Liver (tissue), 7 donors: ENCODE measurements at regions not wholly inside any gene's neighbourhood (a gene's known extent, or its start where the extent isn't known, plus 50 kb on each side); places are given as distances from the start of the nearest gene placed in this dataset.

ENCODE experiments used
- DNase-seq: peaks from one replicate; pipeline ENCODE4 v3.0.0-alpha.2; 2017; ENCODE audit warnings: low spot score
- H3K27ac ChIP-seq, 2 donors: one replicate each; pipeline ENCODE4 v1.7.0; 2013; ENCODE audit warnings: inconsistent platforms in 2 of 2, low read length in 2 of 2, control low read depth in 1 of 2, low read depth in 1 of 2, mild to moderate bottlenecking in 1 of 2
- H3K27me3 ChIP-seq, 4 donors: one replicate each; pipeline versions ENCODE4 v1.6.1 to v1.7.0; 2013; ENCODE audit warnings: low read length in 3 of 4, inconsistent platforms in 1 of 4, mild to moderate bottlenecking in 1 of 4, moderate library complexity in 1 of 4; ENCODE audit not compliant: control insufficient read depth in 4 of 4, insufficient read depth in 4 of 4
- H3K36me3 ChIP-seq, 4 donors: one replicate each; pipeline versions ENCODE4 v1.6.1 to v1.7.0; 2013; ENCODE audit warnings: low read length in 3 of 4, mild to moderate bottlenecking in 3 of 4, low read depth in 1 of 4, moderate library complexity in 1 of 4; ENCODE audit not compliant: control insufficient read depth in 4 of 4, insufficient read depth in 3 of 4
- H3K4me1 ChIP-seq, 4 donors: one replicate each; pipeline versions ENCODE4 v1.6.1 to v1.7.0; 2013; ENCODE audit warnings: low read length in 3 of 4, mild to moderate bottlenecking in 3 of 4, moderate library complexity in 1 of 4; ENCODE audit not compliant: control insufficient read depth in 4 of 4, insufficient read depth in 4 of 4
- H3K4me3 ChIP-seq, 3 donors: one replicate each; pipeline versions ENCODE4 v1.6.1 to v1.7.0; 2013; ENCODE audit warnings: low read length in 3 of 3, control low read depth in 1 of 3, low read depth in 1 of 3, mild to moderate bottlenecking in 1 of 3
- H3K9ac ChIP-seq, 2 donors: one replicate each; pipeline ENCODE4 v1.7.0; 2013; ENCODE audit warnings: low read length in 2 of 2, mild to moderate bottlenecking in 2 of 2, moderate library complexity in 2 of 2, control low read depth in 1 of 2, low read depth in 1 of 2
- H3K9me3 ChIP-seq, 4 donors: one replicate each; pipeline versions ENCODE4 v1.6.1 to v1.7.0; 2013; ENCODE audit warnings: low read length in 3 of 4; ENCODE audit not compliant: control insufficient read depth in 4 of 4
- ATF3 ChIP-seq: IDR thresholded peaks from 2 replicates; pipeline ENCODE4 v1.6.1; 2016; ENCODE audit warnings: antibody characterized with exemption
- EGR1 ChIP-seq, 2 donors: IDR thresholded peaks; 2 replicates each; pipeline ENCODE4 v1.6.1; 2016 to 2018; ENCODE audit warnings: antibody characterized with exemption in 2 of 2, low read depth in 2 of 2
- FOXA1 ChIP-seq: IDR thresholded peaks from 2 replicates; pipeline ENCODE4 v1.6.1; 2016; ENCODE audit warnings: antibody characterized with exemption
- FOXA2 ChIP-seq: IDR thresholded peaks from 2 replicates; pipeline ENCODE4 v1.6.1; 2016; ENCODE audit warnings: antibody characterized with exemption
- GABPA ChIP-seq, 2 donors: IDR thresholded peaks in 1 of 2; conservative IDR thresholded peaks in 1 of 2; 2 replicates each; pipeline ENCODE4 v1.6.1; 2016; ENCODE audit warnings: antibody characterized with exemption in 2 of 2, mild to moderate bottlenecking in 1 of 2, moderate library complexity in 1 of 2
- HNF4A ChIP-seq, 2 donors: conservative IDR thresholded peaks; 2 replicates each; pipeline ENCODE4 v1.6.1; 2016; ENCODE audit warnings: antibody characterized with exemption in 2 of 2, mild to moderate bottlenecking in 2 of 2
- HNF4G ChIP-seq: IDR thresholded peaks from 2 replicates; pipeline ENCODE4 v1.6.1; 2016; ENCODE audit warnings: antibody characterized with exemption
- JUND ChIP-seq, 2 donors: IDR thresholded peaks; 2 replicates each; pipeline ENCODE4 v1.6.1; 2016; ENCODE audit warnings: antibody characterized with exemption in 2 of 2
- NR2F2 ChIP-seq: IDR thresholded peaks from 2 replicates; pipeline ENCODE4 v1.6.1; 2016; ENCODE audit warnings: antibody characterized with exemption
- RAD21 ChIP-seq, 2 donors: IDR thresholded peaks; 2 replicates each; pipeline ENCODE4 v1.6.1; 2016; ENCODE audit warnings: antibody characterized with exemption in 2 of 2, mild to moderate bottlenecking in 2 of 2
- RXRA ChIP-seq, 2 donors: IDR thresholded peaks; 2 replicates each; pipeline ENCODE4 v1.6.1; 2017 to 2018; ENCODE audit warnings: antibody characterized with exemption in 2 of 2, mild to moderate bottlenecking in 1 of 2
- SP1 ChIP-seq: IDR thresholded peaks from 2 replicates; pipeline ENCODE4 v1.6.1; 2018; ENCODE audit warnings: antibody characterized with exemption, mild to moderate bottlenecking
- TAF1 ChIP-seq: conservative IDR thresholded peaks from 2 replicates; pipeline ENCODE4 v1.6.1; 2016; ENCODE audit warnings: antibody characterized with exemption, mild to moderate bottlenecking
- YY1 ChIP-seq: IDR thresholded peaks from 2 replicates; pipeline ENCODE4 v1.6.1; 2016; ENCODE audit warnings: antibody characterized with exemption, mild to moderate bottlenecking
- WGBS: extraction: QIAGEN DNeasy Blood & Tissue Kit; methylation state at CpG from one replicate; pipeline ENCODE4 v1.1.7; 2013; 5-methylcytosine and 5-hydroxymethylcytosine counted together
- TF ChIP-seq, protein P1 (sequence below): IDR thresholded peaks from 2 replicates; pipeline ENCODE4 v1.6.1; 2016; ENCODE audit warnings: antibody characterized with exemption, mild to moderate bottlenecking
- TF ChIP-seq, protein P2 (sequence below): IDR thresholded peaks from 2 replicates; pipeline ENCODE4 v1.6.1; 2016; ENCODE audit warnings: antibody characterized with exemption
- TF ChIP-seq, protein P3 (sequence below): IDR thresholded peaks from 2 replicates; pipeline ENCODE4 v1.6.1; 2016; ENCODE audit warnings: antibody characterized with exemption
- donor health status: healthy.
- donor health status: healthy.
- donor health status: healthy.
- donor health status: healthy.

DNA sequence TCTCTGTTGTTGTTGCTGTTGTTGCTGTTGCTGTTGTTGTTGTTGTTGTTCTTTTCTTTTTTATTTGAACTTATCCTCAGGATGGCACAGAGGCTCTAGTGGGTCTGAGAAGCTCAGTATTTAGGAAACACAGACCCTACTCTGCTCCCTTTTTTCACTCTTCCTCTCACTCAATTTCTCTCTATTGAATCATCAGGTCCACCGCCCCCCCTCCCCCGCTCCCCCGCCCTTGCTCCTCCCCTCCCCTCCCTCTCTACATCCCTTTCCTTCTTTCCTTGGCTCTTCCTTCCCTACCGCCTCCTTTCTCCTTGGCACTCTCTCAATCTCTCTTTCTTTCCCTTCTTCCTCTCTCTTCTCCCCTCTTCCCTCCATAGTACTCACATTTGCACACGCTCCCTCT, 218.5 kb upstream of the ZC3H12A start:
- 20% methylated on average over 5 of the region's 5 CpGs for WGBS
- TF ChIP-seq, protein P1, sequence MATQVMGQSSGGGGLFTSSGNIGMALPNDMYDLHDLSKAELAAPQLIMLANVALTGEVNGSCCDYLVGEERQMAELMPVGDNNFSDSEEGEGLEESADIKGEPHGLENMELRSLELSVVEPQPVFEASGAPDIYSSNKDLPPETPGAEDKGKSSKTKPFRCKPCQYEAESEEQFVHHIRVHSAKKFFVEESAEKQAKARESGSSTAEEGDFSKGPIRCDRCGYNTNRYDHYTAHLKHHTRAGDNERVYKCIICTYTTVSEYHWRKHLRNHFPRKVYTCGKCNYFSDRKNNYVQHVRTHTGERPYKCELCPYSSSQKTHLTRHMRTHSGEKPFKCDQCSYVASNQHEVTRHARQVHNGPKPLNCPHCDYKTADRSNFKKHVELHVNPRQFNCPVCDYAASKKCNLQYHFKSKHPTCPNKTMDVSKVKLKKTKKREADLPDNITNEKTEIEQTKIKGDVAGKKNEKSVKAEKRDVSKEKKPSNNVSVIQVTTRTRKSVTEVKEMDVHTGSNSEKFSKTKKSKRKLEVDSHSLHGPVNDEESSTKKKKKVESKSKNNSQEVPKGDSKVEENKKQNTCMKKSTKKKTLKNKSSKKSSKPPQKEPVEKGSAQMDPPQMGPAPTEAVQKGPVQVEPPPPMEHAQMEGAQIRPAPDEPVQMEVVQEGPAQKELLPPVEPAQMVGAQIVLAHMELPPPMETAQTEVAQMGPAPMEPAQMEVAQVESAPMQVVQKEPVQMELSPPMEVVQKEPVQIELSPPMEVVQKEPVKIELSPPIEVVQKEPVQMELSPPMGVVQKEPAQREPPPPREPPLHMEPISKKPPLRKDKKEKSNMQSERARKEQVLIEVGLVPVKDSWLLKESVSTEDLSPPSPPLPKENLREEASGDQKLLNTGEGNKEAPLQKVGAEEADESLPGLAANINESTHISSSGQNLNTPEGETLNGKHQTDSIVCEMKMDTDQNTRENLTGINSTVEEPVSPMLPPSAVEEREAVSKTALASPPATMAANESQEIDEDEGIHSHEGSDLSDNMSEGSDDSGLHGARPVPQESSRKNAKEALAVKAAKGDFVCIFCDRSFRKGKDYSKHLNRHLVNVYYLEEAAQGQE: no peak
- TF ChIP-seq SP1: no peak
- no peak for TF ChIP-seq JUND (IDR thresholded peaks at IDR 0.05)
- no peak for TF ChIP-seq EGR1 (IDR thresholded peaks at IDR 0.05; ENCODE audit: low read depth in 2 of 2)
- TF ChIP-seq HNF4A (conservative IDR thresholded peaks at IDR 0.05): no peak
- TF ChIP-seq NR2F2: no peak
- TF ChIP-seq ATF3: no peak
- TF ChIP-seq, protein P2, sequence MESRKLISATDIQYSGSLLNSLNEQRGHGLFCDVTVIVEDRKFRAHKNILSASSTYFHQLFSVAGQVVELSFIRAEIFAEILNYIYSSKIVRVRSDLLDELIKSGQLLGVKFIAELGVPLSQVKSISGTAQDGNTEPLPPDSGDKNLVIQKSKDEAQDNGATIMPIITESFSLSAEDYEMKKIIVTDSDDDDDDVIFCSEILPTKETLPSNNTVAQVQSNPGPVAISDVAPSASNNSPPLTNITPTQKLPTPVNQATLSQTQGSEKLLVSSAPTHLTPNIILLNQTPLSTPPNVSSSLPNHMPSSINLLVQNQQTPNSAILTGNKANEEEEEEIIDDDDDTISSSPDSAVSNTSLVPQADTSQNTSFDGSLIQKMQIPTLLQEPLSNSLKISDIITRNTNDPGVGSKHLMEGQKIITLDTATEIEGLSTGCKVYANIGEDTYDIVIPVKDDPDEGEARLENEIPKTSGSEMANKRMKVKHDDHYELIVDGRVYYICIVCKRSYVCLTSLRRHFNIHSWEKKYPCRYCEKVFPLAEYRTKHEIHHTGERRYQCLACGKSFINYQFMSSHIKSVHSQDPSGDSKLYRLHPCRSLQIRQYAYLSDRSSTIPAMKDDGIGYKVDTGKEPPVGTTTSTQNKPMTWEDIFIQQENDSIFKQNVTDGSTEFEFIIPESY: no peak
- no peak for TF ChIP-seq GABPA (IDR thresholded peaks at IDR 0.05 in 1 of 2, conservative IDR thresholded peaks at IDR 0.05 in 1 of 2)
- TF ChIP-seq FOXA1: no peak
- Histone ChIP-seq H3K27me3 (peaks cover 3 to 6% (median 4%) of the 10 kb centered on the region in 4 donors), H3K27ac (no peak overlapping the region), H3K9me3 (no peaks in the 10 kb centered on the region), H3K4me3 (no peak overlapping the region), H3K4me1 (peaks cover 0 to 3% (median 0%) of the 10 kb centered on the region in 4 donors), H3K36me3 (no peaks in the 10 kb centered on the region), H3K9ac (no peak overlapping the region)
- DNase-seq: no peak

GRCh38 chr1:37257646-37258045, 216.7 kb upstream of the ZC3H12A start:
- TF ChIP-seq NR2F2: no peak
- TF ChIP-seq HNF4A (conservative IDR thresholded peaks at IDR 0.05): no peak
- TF ChIP-seq YY1: no peak
- no peak for TF ChIP-seq HNF4G
- TF ChIP-seq, protein P2: no peak
- TF ChIP-seq FOXA1: no peak
- TF ChIP-seq RXRA (IDR thresholded peaks at IDR 0.05): no peak
- TF ChIP-seq, protein P1: no peak
- TF ChIP-seq RAD21 (IDR thresholded peaks at IDR 0.05): no peak
- TF ChIP-seq, protein P3, sequence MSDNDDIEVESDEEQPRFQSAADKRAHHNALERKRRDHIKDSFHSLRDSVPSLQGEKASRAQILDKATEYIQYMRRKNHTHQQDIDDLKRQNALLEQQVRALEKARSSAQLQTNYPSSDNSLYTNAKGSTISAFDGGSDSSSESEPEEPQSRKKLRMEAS: no peak
- TF ChIP-seq ATF3: no peak
- TF ChIP-seq FOXA2: no peak
- no peak for TF ChIP-seq TAF1
- no peak for TF ChIP-seq EGR1 (IDR thresholded peaks at IDR 0.05; ENCODE audit: low read depth in 2 of 2)
- peaks cover 0 to 3% (median 0%) of the 10 kb centered on the region in 4 donors for H3K4me1 ChIP-seq
- no peak overlapping the region for H3K9ac ChIP-seq
- peaks cover 3 to 8% (median 6%) of the 10 kb centered on the region in 4 donors for H3K27me3 ChIP-seq
- H3K27ac ChIP-seq: no peak overlapping the region
- no peaks in the 10 kb centered on the region for H3K9me3 ChIP-seq
- no peak for DNase-seq
- no peak overlapping the region for H3K4me3 ChIP-seq
- H3K36me3 ChIP-seq: no peaks in the 10 kb centered on the region
